ENCODE measurements at regions not wholly inside any gene's neighbourhood (a gene's known extent, or its start where the extent isn't known, plus 50 kb on each side); places are given as distances from the start of the nearest gene placed in this dataset.

DNA sequence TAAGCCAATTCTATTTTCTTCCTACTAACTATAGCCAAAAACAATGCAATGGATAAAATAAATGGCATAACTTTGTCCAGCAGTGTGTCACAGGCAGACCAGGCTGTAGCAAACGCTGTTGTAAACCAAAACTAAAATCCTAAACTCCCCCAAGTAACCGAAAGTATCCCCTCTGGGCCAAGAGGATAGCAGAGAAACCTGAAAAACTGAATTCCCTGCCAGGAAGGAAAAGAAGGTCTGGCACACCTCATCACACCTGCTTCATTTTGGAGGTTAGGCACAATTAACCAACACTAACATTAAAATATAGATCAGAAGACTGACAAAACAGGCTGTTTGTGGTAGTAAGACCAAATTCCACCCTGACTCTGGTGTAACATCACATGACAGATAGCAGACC is 356.8 kb upstream of the C1orf87 start:
- DNase-seq (ENCODE audit: low spot score) = no peak

DNA sequence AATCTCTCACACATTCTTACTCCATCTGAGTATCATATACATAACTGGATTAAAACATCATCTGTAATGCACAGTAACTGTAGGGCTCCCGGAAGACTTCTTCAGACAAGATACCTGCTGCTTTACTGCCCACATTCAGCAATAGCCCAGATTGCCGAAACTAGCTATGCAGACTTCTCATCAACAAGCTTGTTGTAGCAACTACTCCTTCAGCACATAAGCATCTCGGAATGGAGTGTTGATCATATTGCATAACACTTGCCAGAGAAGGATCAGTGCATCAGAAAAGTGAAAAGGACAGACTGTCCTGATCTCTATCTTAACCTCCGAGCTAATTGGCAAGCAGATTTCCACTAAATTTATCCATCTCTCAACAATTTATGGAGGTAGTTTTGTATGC is 354.6 kb upstream of the C1orf87 start:
- no peak for DNase-seq (ENCODE audit: low spot score)

DNA sequence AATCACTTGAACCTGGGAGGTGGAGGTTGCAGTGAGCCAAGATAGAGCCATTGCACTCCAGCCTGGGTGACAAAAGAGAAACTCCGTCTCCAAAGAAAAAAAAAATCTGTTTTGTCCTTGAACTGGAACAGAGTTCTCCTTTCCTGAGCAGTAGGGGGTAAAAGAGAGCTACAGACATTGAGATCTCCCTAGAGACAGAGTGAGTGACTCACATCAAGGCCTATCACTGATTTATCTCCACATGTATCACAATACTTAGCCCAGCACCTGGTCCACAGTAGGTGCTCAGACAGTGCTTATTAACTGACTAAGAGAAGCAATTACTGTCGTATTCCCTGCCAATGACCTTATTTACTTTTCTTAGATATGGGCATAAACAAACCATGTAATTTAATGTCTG is 354.1 kb upstream of the C1orf87 start:
- DNase-seq (ENCODE audit: low spot score) = no peak

DNA sequence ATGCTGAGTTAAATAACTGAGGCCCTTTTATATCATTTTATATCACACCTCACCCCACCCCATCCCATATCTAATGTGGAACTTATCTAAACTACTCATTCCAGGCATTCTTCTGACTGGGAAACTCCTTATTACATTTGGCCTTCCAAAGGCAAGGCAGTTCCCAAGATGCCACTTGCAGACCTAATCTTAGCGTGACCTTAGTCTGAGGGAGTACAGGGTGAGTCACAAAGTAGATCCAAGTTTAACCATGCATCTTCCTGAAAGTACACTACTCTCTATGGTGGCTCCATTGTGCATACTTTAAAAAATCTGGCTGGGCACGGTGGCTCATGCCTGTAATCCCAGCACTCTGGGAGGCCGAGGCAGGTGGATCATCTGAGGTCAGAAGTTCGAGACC is 353.6 kb upstream of the C1orf87 start:
- no peak for DNase-seq (ENCODE audit: low spot score)

DNA sequence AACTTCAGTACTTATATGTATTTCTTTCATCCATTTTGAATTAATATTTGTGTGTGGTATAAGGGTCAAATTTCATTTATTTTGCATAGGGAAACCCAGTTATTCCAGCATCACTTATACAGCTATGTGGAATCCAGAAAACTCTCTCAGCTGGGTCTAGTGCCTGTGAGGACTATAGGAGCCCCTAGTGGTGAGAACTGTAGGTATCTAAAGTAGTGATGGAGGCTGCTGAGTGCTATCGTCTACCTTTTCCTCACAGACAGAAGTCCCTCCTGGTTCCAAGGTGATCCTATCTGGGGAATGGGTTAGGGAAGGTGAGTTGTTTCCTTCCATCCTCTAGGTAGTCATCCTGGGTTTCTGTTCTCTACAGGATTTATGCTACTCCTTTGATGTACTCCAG is 352.0 kb upstream of the C1orf87 start:
- peak; percentile 19 for DNase-seq (ENCODE audit: low spot score)

DNA sequence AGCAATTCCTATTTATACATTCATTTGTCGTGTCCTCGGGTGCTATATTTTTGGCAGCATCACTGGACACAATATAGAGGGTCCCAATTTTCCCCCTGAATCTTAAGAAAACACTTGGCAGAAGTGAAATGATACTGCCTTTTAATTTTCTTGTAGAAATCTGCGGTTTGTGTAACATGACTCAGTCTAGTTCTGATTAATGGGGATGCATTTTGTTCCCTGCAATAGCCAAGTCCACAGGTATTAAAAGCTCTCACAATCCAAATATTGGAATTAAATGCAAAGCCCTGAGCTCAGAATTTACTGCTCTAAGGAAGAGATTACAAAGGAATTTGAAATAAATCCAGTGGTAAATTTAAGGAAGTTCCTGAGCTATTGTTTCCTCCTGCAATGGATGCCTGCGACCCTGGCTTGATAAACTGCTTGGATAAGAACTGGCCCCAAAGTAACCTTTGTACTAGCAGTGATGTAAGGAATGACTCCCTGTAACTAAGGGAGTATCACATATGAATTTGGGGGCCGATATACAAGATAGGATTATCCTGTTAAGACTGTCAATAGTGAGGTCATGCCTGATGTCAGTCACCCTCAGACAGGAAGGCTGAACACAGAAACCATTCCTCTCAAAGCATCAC is 349.7 kb upstream of the C1orf87 start:
- DNase-seq (ENCODE audit: low spot score) = no peak

DNA sequence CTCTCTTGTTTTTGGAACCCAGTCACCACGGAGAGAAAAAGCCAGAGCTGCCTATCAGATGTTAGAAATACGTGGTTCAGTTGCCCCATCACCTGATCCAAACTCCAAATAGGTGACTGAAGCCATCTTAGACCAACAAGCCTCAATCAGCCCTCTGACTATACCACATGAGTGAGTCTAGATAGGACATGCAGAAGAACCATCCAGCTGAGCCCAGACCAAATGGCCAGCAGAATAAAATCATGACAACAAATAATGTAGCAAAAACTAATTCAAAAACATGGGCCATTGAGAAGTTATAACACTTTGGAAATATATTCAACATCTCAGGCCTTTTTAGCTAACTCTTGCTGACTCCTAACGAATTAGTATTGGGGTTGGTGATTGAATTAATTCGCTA is 348.4 kb upstream of the C1orf87 start:
- no peak for DNase-seq (ENCODE audit: low spot score)

DNA sequence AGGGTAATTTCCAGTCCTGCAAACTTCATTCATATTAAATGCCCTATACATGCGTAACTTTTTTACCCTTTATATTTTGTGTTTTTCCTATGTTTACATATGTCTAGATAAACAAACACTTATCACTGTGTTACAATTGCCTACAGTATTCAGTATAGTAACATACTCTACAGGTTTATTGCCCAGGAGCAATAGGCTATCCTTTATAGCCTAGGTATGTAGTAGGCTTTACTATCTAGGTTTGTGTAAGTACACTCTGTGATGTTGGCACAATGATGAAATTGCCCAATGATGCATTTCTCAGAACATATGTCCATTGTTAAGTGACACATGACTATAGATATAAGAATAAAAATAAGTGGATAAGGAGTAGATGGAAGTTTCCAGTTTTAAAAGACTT is 345.5 kb upstream of the C1orf87 start:
- no peak for DNase-seq (ENCODE audit: low spot score)

DNA sequence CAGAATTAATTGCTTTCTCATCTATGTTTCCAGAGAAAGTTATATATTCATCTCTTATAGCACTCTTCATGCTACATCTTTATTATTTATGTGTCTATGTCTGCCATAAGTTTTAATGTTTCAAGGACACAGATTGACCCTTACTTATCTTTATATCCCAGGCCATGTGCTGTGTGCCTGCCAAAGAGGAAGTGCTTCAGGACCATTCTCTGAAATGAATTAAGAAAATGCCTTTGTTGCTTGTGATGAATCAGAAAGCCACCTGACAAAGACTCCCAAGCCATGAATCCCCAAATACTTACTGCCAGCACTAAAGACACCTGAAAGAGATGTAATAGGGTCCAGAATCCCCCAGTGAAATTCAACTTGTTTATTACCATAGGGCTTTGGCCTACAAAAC is 342.1 kb upstream of the C1orf87 start:
- DNase-seq (ENCODE audit: low spot score) = no peak

DNA sequence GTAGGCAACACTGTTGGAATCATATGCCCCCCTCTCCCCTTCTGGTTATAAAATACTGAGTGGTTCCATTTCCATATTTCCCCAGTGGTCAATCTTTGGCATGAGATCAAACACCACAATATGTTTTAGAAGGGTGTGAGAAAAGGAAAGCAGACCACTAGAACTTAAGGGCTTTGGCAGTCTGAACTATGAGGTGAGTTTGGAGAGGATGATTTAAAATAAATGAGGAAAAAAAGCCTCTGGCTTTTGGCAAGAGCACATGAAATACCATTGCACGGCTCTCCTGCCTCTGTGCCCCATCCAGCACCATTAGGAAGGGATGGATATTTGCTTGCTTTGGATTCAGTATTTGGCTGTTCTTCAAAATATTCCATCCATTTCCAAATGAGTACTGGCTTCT is 339.5 kb upstream of the C1orf87 start:
- DNase-seq (ENCODE audit: low spot score) = no peak

DNA sequence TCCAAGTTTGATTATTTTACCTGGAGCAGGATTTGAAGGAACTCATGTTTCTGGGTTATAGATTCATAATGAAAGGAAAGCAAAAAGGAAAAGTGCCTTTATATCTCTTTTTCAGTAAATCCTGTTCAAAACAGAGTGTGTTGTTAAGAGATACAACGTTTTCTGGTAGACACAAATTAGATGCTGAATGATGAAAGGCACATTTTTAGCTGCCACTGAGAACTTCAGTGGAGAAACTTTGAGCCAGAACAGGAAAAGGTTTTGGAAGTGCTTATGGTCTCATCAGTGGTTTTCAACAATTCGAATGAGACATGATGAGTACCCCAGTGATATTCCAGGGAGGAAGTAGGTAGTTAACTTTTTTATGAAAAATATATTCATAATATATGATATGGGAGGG is 338.0 kb upstream of the C1orf87 start:
- no peak for DNase-seq (ENCODE audit: low spot score)

DNA sequence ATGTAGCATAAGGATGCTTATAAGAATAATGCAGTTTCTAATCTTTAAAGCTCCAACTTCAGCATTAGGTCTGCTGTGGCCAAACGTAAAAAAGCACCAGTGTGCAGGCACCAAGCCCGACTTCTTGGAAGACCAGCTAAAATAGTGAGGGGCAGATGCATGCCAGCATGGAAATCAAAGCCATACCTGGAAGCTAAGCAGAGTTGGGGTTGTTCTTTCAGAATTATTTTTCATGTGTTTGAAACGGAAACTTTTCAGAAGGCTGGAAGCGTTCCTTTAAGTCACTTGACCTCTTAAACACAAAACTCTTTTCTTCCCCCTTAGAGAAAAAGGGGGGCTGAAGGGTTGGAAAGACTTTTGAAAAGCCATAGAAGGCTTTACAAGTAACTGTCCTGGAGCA is 329.2 kb upstream of the C1orf87 start:
- DNase-seq (ENCODE audit: low spot score) = no peak

DNA sequence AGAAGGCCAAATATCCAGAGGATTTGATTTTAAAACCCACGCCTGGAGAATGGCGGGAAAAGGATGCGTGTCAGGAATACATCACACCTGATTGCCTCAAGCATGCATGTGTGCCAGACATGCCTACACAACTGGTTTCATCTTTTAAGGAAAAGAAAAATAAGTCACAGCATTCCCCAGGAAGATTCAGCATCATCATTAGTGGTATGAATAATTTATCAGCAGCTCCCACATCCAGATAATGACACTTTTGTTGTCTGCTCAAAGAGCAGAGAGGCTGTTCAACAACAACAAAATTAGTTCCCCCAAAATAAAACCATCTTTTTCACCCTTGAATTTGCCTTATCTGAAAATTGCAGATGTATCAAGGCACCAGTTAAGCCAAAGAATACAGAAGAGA is 328.6 kb upstream of the C1orf87 start:
- no peak for DNase-seq (ENCODE audit: low spot score)

DNA sequence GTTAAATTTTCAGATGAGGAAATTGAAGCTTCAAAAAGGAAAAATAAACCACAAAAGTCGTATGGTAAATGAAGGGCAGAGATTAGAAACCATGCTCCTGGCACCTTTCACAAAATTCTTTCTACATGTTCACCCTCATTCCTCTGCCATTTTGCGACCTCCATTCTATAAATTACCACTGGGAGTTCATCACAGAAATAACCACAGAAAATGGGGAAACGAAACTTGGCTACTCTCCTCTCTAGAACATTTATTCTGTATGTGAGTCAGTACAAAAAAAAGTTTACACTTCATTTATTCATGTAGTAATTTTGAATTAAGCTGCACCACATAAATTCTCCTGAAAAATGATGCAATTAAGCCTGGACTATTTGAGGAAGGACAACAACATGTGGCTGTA is 320.9 kb upstream of the C1orf87 start:
- DNase-seq (ENCODE audit: low spot score) = no peak

DNA sequence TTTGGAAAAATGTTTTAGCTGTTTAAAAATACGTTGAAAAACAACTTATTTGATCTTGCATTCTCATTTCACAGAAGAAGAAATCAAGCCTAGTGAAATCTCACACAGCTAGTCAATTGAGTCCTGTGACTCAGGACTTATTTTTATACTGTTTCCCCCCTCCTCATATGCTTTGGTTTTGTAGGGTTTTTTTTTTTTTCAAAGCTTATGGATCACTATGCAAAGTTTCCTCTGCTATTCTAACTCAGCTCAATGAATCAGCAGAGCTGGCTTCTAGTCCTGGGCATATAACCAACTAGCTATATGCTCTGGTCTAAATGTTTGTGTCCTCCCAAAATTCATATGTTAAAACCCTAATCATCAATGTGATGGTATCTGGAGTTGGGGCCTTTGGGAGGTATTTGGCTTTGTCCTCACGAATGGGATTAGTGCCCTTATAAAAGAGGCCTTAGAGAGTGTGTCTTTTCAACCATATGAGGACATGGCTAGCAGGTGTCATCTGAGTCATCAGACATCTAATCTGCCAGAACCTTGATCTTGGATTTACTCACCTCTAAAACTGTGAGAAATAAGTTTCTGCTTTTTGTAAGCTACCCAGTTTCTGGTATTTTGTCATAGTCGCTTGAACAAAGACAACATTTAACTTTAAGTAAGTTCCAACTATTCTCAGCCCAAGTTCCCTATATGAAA is 317.2 kb upstream of the C1orf87 start:
- DNase-seq (ENCODE audit: low spot score) = no peak

DNA sequence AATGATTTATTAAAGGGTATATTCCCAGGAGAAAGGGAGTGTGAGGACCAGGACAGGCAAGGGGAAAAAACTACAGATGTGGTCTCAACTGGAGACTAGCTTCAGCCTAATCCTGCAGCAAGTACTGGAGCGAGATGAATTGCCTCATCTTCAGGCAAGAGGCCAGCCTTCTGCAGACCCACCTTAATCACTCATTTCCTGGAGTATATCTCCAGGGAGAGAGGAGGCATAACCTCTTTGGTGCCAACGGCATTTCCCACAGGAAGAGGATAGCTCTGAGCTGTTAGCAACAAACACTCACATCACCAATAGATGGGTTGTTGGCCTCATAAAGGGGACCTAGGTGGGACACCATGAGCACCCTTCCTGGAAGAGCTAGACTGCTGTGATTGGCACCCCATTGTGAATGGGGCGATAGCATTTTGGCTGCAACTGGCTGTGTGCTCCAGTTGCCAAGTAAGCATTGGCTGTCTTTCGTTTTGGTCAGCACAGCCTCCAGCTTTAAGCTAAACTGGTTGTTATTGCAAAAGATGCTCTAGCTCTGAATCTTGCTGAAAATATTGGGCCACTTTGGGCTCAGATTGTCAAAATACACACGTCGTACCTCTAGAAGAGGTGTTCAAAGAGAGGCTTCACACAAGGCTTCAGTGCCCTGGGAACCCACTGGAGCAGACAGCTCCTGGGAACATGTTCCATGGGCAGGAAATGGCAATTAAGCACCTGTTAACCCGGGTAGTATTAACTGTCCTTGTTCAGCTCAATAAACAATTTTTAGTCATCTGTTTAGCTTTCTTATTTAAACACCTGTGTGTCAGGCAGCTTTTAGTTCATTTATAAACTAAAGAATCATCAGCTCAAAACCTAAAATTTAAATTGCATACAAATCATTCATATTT is 314.8 kb upstream of the C1orf87 start:
- no peak for DNase-seq (ENCODE audit: low spot score)

DNA sequence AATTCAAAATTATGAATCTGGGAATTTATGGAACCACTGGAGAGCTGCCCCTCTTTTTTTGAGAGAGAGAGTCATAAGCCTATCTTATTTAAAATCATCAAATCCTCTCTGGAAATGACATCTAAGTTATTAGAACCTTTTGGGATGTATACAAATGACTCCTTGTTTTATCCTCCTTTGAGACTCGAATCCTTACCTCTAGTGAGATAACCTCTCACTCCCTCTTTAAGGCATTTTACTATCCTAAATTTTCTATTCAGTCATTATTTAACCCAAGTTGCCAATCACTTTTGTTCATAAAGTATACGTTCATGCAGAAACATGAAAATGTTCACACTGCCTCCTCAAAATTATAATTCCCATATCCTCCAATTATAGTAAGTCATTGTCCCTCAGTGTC is 313.6 kb upstream of the C1orf87 start:
- DNase-seq (ENCODE audit: low spot score) = no peak

DNA sequence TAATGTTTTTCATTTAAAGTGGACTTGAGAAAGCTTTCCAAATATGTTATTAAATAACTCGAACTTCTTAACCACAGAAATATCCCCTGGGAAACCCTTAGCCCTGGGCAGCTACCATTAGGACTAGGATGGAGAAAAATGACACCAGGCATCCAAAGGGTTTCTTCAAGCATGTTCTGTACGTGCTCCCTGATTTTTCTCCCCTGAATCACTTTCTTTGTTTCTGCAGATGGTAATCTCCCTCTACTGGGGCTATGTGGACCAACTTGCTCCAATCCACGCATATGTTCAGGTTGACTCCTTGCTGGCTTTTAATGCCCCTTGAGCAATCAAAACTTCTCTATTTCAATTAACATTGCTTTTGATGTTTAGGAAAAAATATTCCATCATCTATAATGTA is 312.7 kb upstream of the C1orf87 start:
- DNase-seq (ENCODE audit: low spot score) = no peak

DNA sequence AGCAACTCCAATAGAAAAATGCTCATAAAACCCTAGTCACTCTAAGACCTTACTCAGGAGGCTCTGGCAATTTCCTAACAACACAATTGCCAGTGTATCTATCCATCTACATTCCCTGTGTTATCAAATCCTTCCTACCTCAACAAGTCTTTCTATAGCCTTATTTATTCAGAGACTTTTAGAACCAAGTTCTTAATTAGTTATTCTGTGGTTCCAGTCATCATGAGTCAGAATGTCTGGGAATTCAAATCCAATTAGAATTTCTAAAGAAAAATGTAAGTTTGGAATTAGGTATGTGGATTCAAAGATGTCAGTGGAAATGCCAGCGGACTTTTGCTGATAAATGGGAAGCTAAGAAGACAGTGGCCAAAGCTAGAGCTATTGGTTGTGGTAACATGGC is 302.6 kb upstream of the C1orf87 start:
- DNase-seq (ENCODE audit: low spot score) = no peak

DNA sequence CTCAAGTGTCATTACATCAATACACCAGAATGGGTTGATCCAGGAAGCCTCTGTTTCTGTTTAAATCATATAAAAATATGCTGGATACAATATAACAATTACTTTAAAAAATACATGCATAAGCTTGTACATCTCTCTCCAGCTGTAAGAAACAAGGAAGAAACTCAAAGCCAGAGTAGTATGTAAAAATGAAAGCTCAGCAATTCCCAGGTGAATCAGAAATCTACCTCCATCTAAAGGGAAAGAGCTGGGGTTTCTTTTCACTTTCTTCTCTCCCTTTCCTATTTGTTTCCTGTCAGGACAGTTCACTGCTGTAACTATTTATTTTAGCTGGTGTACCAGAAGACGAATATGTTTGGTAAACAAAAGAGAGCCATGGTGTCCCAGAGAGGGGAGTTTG is 301.0 kb upstream of the C1orf87 start:
- DNase-seq (ENCODE audit: low spot score) = no peak

DNA sequence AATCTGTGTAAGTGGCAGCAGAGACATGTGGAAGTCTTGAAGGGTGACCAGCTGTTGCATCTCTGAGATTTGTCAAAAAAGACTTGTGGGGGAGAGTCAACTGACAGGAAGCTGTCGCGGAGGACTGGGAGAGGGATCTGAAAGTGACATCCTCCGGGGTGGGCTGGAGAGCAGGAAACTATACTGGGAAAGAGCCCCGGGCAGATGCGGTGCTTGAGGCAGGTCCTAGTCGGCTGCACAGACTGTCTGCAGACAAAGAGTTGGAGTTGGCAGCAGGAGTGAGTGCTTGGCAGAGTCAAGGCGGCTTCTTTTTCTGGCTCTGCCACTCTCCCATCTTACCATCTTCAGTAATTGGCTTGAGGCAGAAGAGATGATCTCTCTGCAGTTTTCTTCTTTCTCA is 294.0 kb upstream of the C1orf87 start:
- DNase-seq (ENCODE audit: low spot score) = no peak

DNA sequence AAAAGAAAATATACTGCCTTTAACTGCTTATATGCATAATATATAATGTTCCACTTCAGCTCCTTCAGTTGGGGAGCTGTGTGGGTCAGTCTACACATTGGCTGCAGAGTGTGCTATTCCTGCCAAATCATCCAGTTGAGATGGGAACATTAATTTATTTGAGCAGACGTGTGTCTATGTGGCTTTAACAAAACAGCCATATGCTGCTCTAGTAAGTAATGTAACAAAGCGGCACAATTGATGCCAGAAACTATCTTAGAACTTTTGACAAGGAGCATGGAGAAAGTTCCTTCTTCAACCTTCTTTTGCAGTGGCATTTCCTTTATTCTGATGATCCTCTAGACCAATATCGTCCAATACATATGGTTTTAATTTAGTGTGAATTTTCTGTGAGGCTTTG is 285.9 kb upstream of the C1orf87 start:
- no peak for DNase-seq (ENCODE audit: low spot score)

DNA sequence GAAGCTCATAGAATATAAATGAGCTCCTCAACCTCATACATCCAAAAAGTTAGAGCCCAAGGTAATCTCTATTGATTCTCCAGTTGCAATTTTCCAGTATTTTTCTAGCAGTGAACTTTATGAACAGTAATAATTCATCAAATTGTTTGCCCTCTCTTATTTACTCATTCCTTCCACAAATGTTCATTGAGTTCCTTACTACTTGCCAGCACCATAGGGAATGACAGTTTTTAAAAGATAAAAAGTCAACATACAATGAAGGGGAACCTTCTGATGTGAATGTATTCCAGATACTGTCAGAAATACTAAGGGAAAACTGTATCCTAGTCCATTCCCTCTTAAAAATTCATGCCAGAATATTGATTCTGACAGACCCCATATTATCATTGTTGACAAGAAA is 277.0 kb upstream of the C1orf87 start:
- DNase-seq (ENCODE audit: low spot score) = no peak
